ACHN (cell line): ENCODE measurements at regions not wholly inside any gene's neighbourhood (a gene's known extent, or its start where the extent isn't known, plus 50 kb on each side); places are given as distances from the start of the nearest gene placed in this dataset.
"Not testable (repeated sequence)": the region's sequence is repeated elsewhere in the genome, so short reads cannot be mapped to it uniquely, and the experiment has no call there.

ENCODE experiments used
- DNase-seq: peaks from one replicate; pipeline ENCODE4 v3.0.0-alpha.2; 2015
- in situ Hi-C: cut with HindIII; loops from 2 replicates; pipeline ENCODE4 v1.10.0; 2017; ENCODE audit warnings: low sequenced_read_pairs, low pct_ligation_motif_present, low pct_unique_long_range_greater_than_20kb

GRCh38 chr11:67791598-67792170 is 117.3 kb upstream of the ALDH3B2 start:
- DNase-seq, in situ Hi-C loops: not testable (repeated sequence)

- DNase-seq, in situ Hi-C loops: not testable (repeated sequence)
Measured at GRCh38 chr11:67788341-67788695, 113.9 kb upstream of the ALDH3B2 start.

GRCh38 chr11:67787681-67788340 is 113.4 kb upstream of the ALDH3B2 start:
- in situ Hi-C loops, DNase-seq: not testable (repeated sequence)

GRCh38 chr11:67781967-67782366 is 107.5 kb upstream of the ALDH3B2 start:
- in situ Hi-C loops, DNase-seq: not testable (repeated sequence)

- DNase-seq, in situ Hi-C loops: not testable (repeated sequence)
Measured at GRCh38 chr11:67781506-67781905, 107.1 kb upstream of the ALDH3B2 start.

GRCh38 chr11:67780056-67780455 is 105.6 kb upstream of the ALDH3B2 start:
- no peak for DNase-seq
- in situ Hi-C loops = no loop called here

- in situ Hi-C loops, DNase-seq: not testable (repeated sequence)
Measured at GRCh38 chr11:67779189-67779875, 104.9 kb upstream of the ALDH3B2 start.

GRCh38 chr11:67776852-67777520 is 102.6 kb upstream of the ALDH3B2 start:
- in situ Hi-C loops = no loop called here
- no peak for DNase-seq

- in situ Hi-C loops, DNase-seq: not testable (repeated sequence)
Measured at GRCh38 chr11:67774175-67774574, 99.8 kb upstream of the ALDH3B2 start.

- DNase-seq, in situ Hi-C loops: not testable (repeated sequence)
Measured at GRCh38 chr11:67768001-67768730, 93.7 kb upstream of the ALDH3B2 start.

GRCh38 chr11:67761211-67761610 is 86.8 kb upstream of the ALDH3B2 start:
- in situ Hi-C loops, DNase-seq: not testable (repeated sequence)

- in situ Hi-C loops, DNase-seq: not testable (repeated sequence)
Measured at GRCh38 chr11:67759321-67759720, 84.9 kb upstream of the ALDH3B2 start.

GRCh38 chr11:67758467-67758866 is 84.0 kb upstream of the ALDH3B2 start:
- in situ Hi-C loops, DNase-seq: not testable (repeated sequence)

GRCh38 chr11:67758009-67758408 is 83.6 kb upstream of the ALDH3B2 start:
- in situ Hi-C loops, DNase-seq: not testable (repeated sequence)

GRCh38 chr11:67753820-67754219 is 79.4 kb upstream of the ALDH3B2 start:
- DNase-seq, in situ Hi-C loops: not testable (repeated sequence)

- no peak for DNase-seq
- in situ Hi-C loops = no loop called here
Measured at GRCh38 chr11:67745181-67745726, 70.8 kb upstream of the ALDH3B2 start.

- DNase-seq, in situ Hi-C loops: not testable (repeated sequence)
Measured at GRCh38 chr11:67744231-67744630, 69.8 kb upstream of the ALDH3B2 start.

GRCh38 chr11:67738231-67738630 is 63.8 kb upstream of the ALDH3B2 start:
- in situ Hi-C loops = not testable (repeated sequence)

More at GRCh38 chr11:67738231-67738630, 63.8 kb upstream of the ALDH3B2 start:
- DNase-seq = not testable (repeated sequence)
